ENCODE measurements at regions not wholly inside any gene's neighbourhood (a gene's known extent, or its start where the extent isn't known, plus 50 kb on each side); places are given as distances from the start of the nearest gene placed in this dataset.

- DNase-seq (ENCODE audit: low read depth), result no peak
Measured at GRCh38 chr11:43626798-43627197, 53.7 kb upstream of the HSD17B12 start.
